Endothelial cell of umbilical vein (primary cell): ENCODE measurements at regions not wholly inside any gene's neighbourhood (a gene's known extent, or its start where the extent isn't known, plus 50 kb on each side); places are given as distances from the start of the nearest gene placed in this dataset.

Experiments
- BruUV-seq: library from RNA; stranded (reverse); fragments of 400-500 nt; replicated peaks from 2 replicates; lab custom pipeline; 2021; lab: Mats Ljungman, UMichigan
- CTCF ChIA-PET: fragments of 300-600, 350-600 bp; sonication (Branson Sonifier 250); formaldehyde crosslinking; loops from one replicate; lab custom pipeline; 2021; ENCODE audit warnings: antibody characterized with exemption, inconsistent platforms; lab: Charles Lee
- POLR2A ChIA-PET: fragments of 300-600, 350-600 bp; sonication (Branson Sonifier 250); formaldehyde crosslinking; loops from one replicate; lab custom pipeline; 2021; ENCODE audit warnings: antibody characterized with exemption, inconsistent platforms; lab: Charles Lee
- DNase-seq: peaks from one replicate; pipeline ENCODE4 v3.0.0-alpha.2; 2011; ENCODE audit warnings: low read depth, low spot score
- FAIRE-seq: peaks from 2 replicates; lab custom pipeline; 2011; peaks lifted over from hg19 to GRCh38; lab: Jason Lieb, UNC
- H2AFZ ChIP-seq: 2 replicates; pipeline ENCODE4 v1.6.0; 2012; ENCODE audit warnings: low read depth, low read length, control low read depth, inconsistent platforms
- H3K27ac ChIP-seq: 2 replicates; pipeline ENCODE4 v1.5.1; 2011; ENCODE audit warnings: low read depth, mild to moderate bottlenecking, control low read depth, low read length, moderate library complexity; ENCODE audit not compliant: insufficient read depth
- H3K27me3 ChIP-seq, 2 experiments: 2 replicates each; pipeline versions ENCODE4 v1.6.0 to v1.6.1; 2011; ENCODE audit warnings: low read length in 2 of 2, mixed read lengths in 1 of 2; ENCODE audit not compliant: control insufficient read depth in 2 of 2, insufficient read depth in 2 of 2
- H3K36me3 ChIP-seq, 2 experiments: 2 replicates in 1 of 2; 3 replicates in 1 of 2; pipeline ENCODE4 v1.5.1; 2011; ENCODE audit warnings: low read length in 2 of 2, mild to moderate bottlenecking in 1 of 2, moderate library complexity in 1 of 2; ENCODE audit not compliant: control insufficient read depth in 2 of 2, insufficient read depth in 2 of 2; ENCODE audit errors: extremely low read depth in 1 of 2
- H3K4me1 ChIP-seq: 3 replicates; pipeline ENCODE4 v1.5.1; 2011; ENCODE audit warnings: mild to moderate bottlenecking, low read length; ENCODE audit not compliant: control insufficient read depth, insufficient read depth; ENCODE audit errors: extremely low read depth
- H3K4me2 ChIP-seq: 2 replicates; pipeline ENCODE4 v1.6.1; 2011; ENCODE audit warnings: low read length, control low read depth, mixed read lengths; ENCODE audit not compliant: insufficient read depth
- H3K4me3 ChIP-seq, 3 experiments: fragments of 200-600 bp in 1 of 3; sonication (generic), shearing (Covaris generic) in 1 of 3; replicated peaks in 1 of 3; 2 replicates each; pipeline ENCODE4 v1.5.1; 2011 to 2016; ENCODE audit warnings: control low read depth in 3 of 3, low read length in 3 of 3, mild to moderate bottlenecking in 2 of 3, inconsistent platforms in 1 of 3, low read depth in 1 of 3, moderate library complexity in 1 of 3; ENCODE audit not compliant: insufficient read depth in 1 of 3
- H3K79me2 ChIP-seq: 2 replicates; pipeline ENCODE4 v1.6.0; 2012; ENCODE audit warnings: low read length, inconsistent platforms; ENCODE audit not compliant: control insufficient read depth, insufficient read depth
- H3K9ac ChIP-seq: replicated peaks from 2 replicates; pipeline ENCODE3; 2011; ENCODE audit warnings: low read length, control low read depth; ENCODE audit not compliant: insufficient read depth; ENCODE audit errors: extremely low read depth
- H3K9me1 ChIP-seq: replicated peaks from 3 replicates; pipeline ENCODE4 v1.6.0; 2011; ENCODE audit warnings: mild to moderate bottlenecking, low read length; ENCODE audit not compliant: control insufficient read depth, insufficient read depth; ENCODE audit errors: extremely low read depth
- H3K9me3 ChIP-seq: replicated peaks from 2 replicates; pipeline ENCODE4 v1.5.1; 2012; ENCODE audit warnings: low read length, inconsistent platforms; ENCODE audit not compliant: control insufficient read depth, insufficient read depth
- H4K20me1 ChIP-seq: replicated peaks from 2 replicates; pipeline ENCODE3; 2011; ENCODE audit warnings: mild to moderate bottlenecking, low read length; ENCODE audit not compliant: control insufficient read depth, insufficient read depth; ENCODE audit errors: extremely low read depth
- CTCF ChIP-seq, 2 donors: IDR thresholded peaks; 1 replicate in 1 of 2; 2 replicates in 1 of 2; pipeline ENCODE4 v1.5.1; 2011; ENCODE audit warnings: low read length in 2 of 2, mild to moderate bottlenecking in 2 of 2, moderate library complexity in 2 of 2, control low read depth in 1 of 2, inconsistent platforms in 1 of 2, low read depth in 1 of 2; ENCODE audit not compliant: insufficient read depth in 1 of 2; ENCODE audit errors: extremely low read depth in 1 of 2
- EZH2 ChIP-seq: IDR thresholded peaks from 2 replicates; pipeline ENCODE4 v1.6.1; 2012; ENCODE audit warnings: borderline replicate concordance, low read depth, mild to moderate bottlenecking, moderate library complexity, low read length, inconsistent platforms; ENCODE audit not compliant: severe bottlenecking
- FOS ChIP-seq: IDR thresholded peaks from 2 replicates; pipeline ENCODE4 v1.6.1; 2011; ENCODE audit warnings: mild to moderate bottlenecking, low read length, moderate library complexity, borderline replicate concordance; ENCODE audit not compliant: insufficient read depth
- GATA2 ChIP-seq: IDR thresholded peaks from 2 replicates; pipeline ENCODE4 v1.7.0; 2011; ENCODE audit warnings: low read depth, mild to moderate bottlenecking, moderate library complexity, mixed read lengths, low read length; ENCODE audit not compliant: insufficient read length, insufficient read depth
- JUN ChIP-seq: IDR thresholded peaks from 2 replicates; pipeline ENCODE4 v1.6.1; 2011; ENCODE audit warnings: borderline replicate concordance, low read depth; ENCODE audit not compliant: insufficient read length, insufficient read depth
- MYC ChIP-seq: IDR thresholded peaks from one replicate; pipeline ENCODE4 v1.6.1; 2011; ENCODE audit warnings: mild to moderate bottlenecking, low read depth, low read length
- POLR2A ChIP-seq: IDR thresholded peaks from 2 replicates; pipeline ENCODE4 v1.6.1; 2012; ENCODE audit warnings: low read depth, mild to moderate bottlenecking, control low read depth, low read length
- POLR2AphosphoS5 ChIP-seq: IDR thresholded peaks from 2 replicates; pipeline ENCODE4 v1.6.1; 2012; ENCODE audit warnings: low read depth, mild to moderate bottlenecking, control low read depth, low read length, moderate library complexity; ENCODE audit not compliant: insufficient read depth
- dilution Hi-C: fragments of 300-500 bp; cut with MboI; formaldehyde crosslinking; loops from one replicate; pipeline ENCODE4 v1.15.0; 2019; ENCODE audit warnings: low sequenced_read_pairs; ENCODE audit not compliant: extremely low pct_ligation_motif_present
- intact Hi-C: fragments of 100-400 bp; cut with micrococcal nuclease; formaldehyde crosslinking; loops from one replicate; pipeline ENCODE4 v1.10.0; 2022
- TF ChIP-seq, protein P1 (sequence below): IDR thresholded peaks from 2 replicates; pipeline ENCODE4 v1.6.1; 2011; ENCODE audit not compliant: insufficient read depth, insufficient read length

- no TSS peak for BruUV-seq
- H3K9me3 ChIP-seq, result no peaks in the 10 kb centered on the region
- intact Hi-C loops (no loop called here), dilution Hi-C loops (no loop called here)
- H3K9ac ChIP-seq, result no peak overlapping the region
- POLR2A ChIA-PET, result no interaction called here
- no peak overlapping the region for H3K4me3 ChIP-seq
- no peaks in the 10 kb centered on the region for H3K4me1 ChIP-seq
- DNase-seq (no peak), FAIRE-seq (no peak)
- no peak overlapping the region for H3K4me2 ChIP-seq
- H2AFZ ChIP-seq, result no peak overlapping the region
- H3K27ac ChIP-seq, result no peak overlapping the region
- H3K36me3 ChIP-seq, result no peaks in the 10 kb centered on the region
- no peaks in the 10 kb centered on the region for H4K20me1 ChIP-seq
- H3K27me3 ChIP-seq, result peaks cover 0 to 7% of the 10 kb centered on the region in 2 experiments
- TF ChIP-seq GATA2, result no peak
- no peak for TF ChIP-seq CTCF (IDR thresholded peaks at IDR 0.05; ENCODE audit: extremely low read depth in 1 of 2, insufficient read depth in 1 of 2, low read depth in 1 of 2, low read length in 2 of 2)
- no peak for TF ChIP-seq POLR2A
- TF ChIP-seq JUN, result no peak
- TF ChIP-seq, protein P1, sequence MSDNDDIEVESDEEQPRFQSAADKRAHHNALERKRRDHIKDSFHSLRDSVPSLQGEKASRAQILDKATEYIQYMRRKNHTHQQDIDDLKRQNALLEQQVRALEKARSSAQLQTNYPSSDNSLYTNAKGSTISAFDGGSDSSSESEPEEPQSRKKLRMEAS, result no peak
- no peak for TF ChIP-seq FOS
- TF ChIP-seq EZH2, result no peak
- TF ChIP-seq POLR2AphosphoS5, result no peak
- TF ChIP-seq MYC, result no peak
- CTCF ChIA-PET, result no interaction called here
- no peaks in the 10 kb centered on the region for H3K9me1 ChIP-seq
- H3K79me2 ChIP-seq, result no peaks in the 10 kb centered on the region
Observed at GRCh38 chr10:118939211-118940007, 90.1 kb upstream of the NANOS1 start.
